Astrocyte (in vitro differentiated cells and primary cell): ENCODE measurements at regions not wholly inside any gene's neighbourhood (a gene's known extent, or its start where the extent isn't known, plus 50 kb on each side); places are given as distances from the start of the nearest gene placed in this dataset.

ENCODE experiments used
- DNase-seq: peaks from one replicate; pipeline ENCODE4 v3.0.0-alpha.2; 2010; ENCODE audit warnings: low read depth
- FAIRE-seq: peaks from 2 replicates; lab custom pipeline; 2011; peaks lifted over from hg19 to GRCh38; lab: Jason Lieb, UNC
- H2AFZ ChIP-seq: 2 replicates; pipeline ENCODE4 v1.6.0; 2012; ENCODE audit warnings: low read depth, low read length, inconsistent platforms
- H3K27ac ChIP-seq: 2 replicates; pipeline ENCODE4 v1.5.1; 2011; ENCODE audit warnings: low read depth, low read length, inconsistent platforms
- H3K27me3 ChIP-seq: 2 replicates; pipeline ENCODE4 v1.6.0; 2011; ENCODE audit warnings: low read length, inconsistent platforms; ENCODE audit not compliant: insufficient read depth
- H3K36me3 ChIP-seq: 2 replicates; pipeline ENCODE4 v1.5.1; 2011; ENCODE audit warnings: low read length, inconsistent platforms; ENCODE audit not compliant: insufficient read depth
- H3K4me1 ChIP-seq: 2 replicates; pipeline ENCODE4 v1.5.1; 2011; ENCODE audit warnings: low read length, inconsistent platforms; ENCODE audit not compliant: insufficient read depth
- H3K4me2 ChIP-seq: 2 replicates; pipeline ENCODE4 v1.6.0; 2012; ENCODE audit warnings: low read length, inconsistent platforms
- H3K4me3 ChIP-seq: 2 replicates; pipeline ENCODE4 v1.5.1; 2011; ENCODE audit warnings: low read depth, mild to moderate bottlenecking, low read length, inconsistent platforms; ENCODE audit not compliant: insufficient read depth
- H3K79me2 ChIP-seq: 2 replicates; pipeline ENCODE4 v1.6.0; 2012; ENCODE audit warnings: mild to moderate bottlenecking, low read length, inconsistent platforms; ENCODE audit not compliant: insufficient read depth
- H3K9ac ChIP-seq: 2 replicates; pipeline ENCODE4 v1.6.0; 2012; ENCODE audit warnings: mild to moderate bottlenecking, low read length, inconsistent platforms
- H3K9me3 ChIP-seq: 2 replicates; pipeline ENCODE4 v1.5.1; 2012; ENCODE audit warnings: low read depth, mild to moderate bottlenecking, low read length, inconsistent platforms; ENCODE audit not compliant: insufficient read depth
- H4K20me1 ChIP-seq: 2 replicates; pipeline ENCODE4 v1.6.0; 2012; ENCODE audit warnings: low read length, inconsistent platforms; ENCODE audit not compliant: insufficient read depth
- H3K27ac Mint-ChIP-seq: one replicate; pipeline ENCODE4 v1.8.0; 2021; ENCODE audit warnings: mild to moderate bottlenecking, mixed read lengths; ENCODE audit not compliant: unreplicated experiment
- H3K27me3 Mint-ChIP-seq: one replicate; pipeline ENCODE4 v1.8.0; 2021; ENCODE audit warnings: low read depth, mixed read lengths; ENCODE audit not compliant: unreplicated experiment
- H3K36me3 Mint-ChIP-seq: one replicate; pipeline ENCODE4 v1.8.0; 2021; ENCODE audit warnings: low read depth, mixed read lengths; ENCODE audit not compliant: unreplicated experiment
- H3K4me1 Mint-ChIP-seq: one replicate; pipeline ENCODE4 v1.8.0; 2021; ENCODE audit warnings: low read depth, mixed read lengths; ENCODE audit not compliant: unreplicated experiment
- H3K4me3 Mint-ChIP-seq: one replicate; pipeline ENCODE4 v1.8.0; 2021; ENCODE audit warnings: mild to moderate bottlenecking, moderate library complexity, mixed read lengths; ENCODE audit not compliant: unreplicated experiment
- H3K9me3 Mint-ChIP-seq: one replicate; pipeline ENCODE4 v1.8.0; 2021; ENCODE audit warnings: mild to moderate bottlenecking, mixed read lengths; ENCODE audit not compliant: unreplicated experiment
- CTCF ChIP-seq: IDR thresholded peaks from 2 replicates; pipeline ENCODE4 v1.5.1; 2011; ENCODE audit warnings: low read depth, mild to moderate bottlenecking, inconsistent platforms, low read length, moderate library complexity; ENCODE audit not compliant: insufficient read depth
- EZH2 ChIP-seq: IDR thresholded peaks from 2 replicates; pipeline ENCODE4 v1.6.1; 2012; ENCODE audit warnings: mild to moderate bottlenecking, low read length, inconsistent platforms; ENCODE audit not compliant: insufficient read depth

- Mint-ChIP-seq H3K27me3 (no peaks in the 10 kb centered on the region), H3K4me3 (no peak overlapping the region), H3K4me1 (peaks cover 3% of the 10 kb centered on the region), H3K27ac (no peak overlapping the region), H3K9me3 (no peaks in the 10 kb centered on the region), H3K36me3 (no peaks in the 10 kb centered on the region)
- H3K36me3 ChIP-seq: no peaks in the 10 kb centered on the region
- no peaks in the 10 kb centered on the region for H3K79me2 ChIP-seq
- H3K9ac ChIP-seq: no peak overlapping the region
- no peak for DNase-seq
- H2AFZ ChIP-seq: no peak overlapping the region
- no peak overlapping the region for H3K4me3 ChIP-seq
- H3K4me2 ChIP-seq: no peak overlapping the region
- no peaks in the 10 kb centered on the region for H3K4me1 ChIP-seq
- H3K9me3 ChIP-seq: no peaks in the 10 kb centered on the region
- no peaks in the 10 kb centered on the region for H3K27me3 ChIP-seq
- no peak for TF ChIP-seq EZH2
- no peak for TF ChIP-seq CTCF
- H4K20me1 ChIP-seq: no peaks in the 10 kb centered on the region
- FAIRE-seq: no peak
- H3K27ac ChIP-seq: no peak overlapping the region
Measured at GRCh38 chr13:105193026-105193425, 1342.4 kb downstream of the EFNB2 start.

- Mint-ChIP-seq H3K27me3 (no peaks in the 10 kb centered on the region), H3K4me1 (no peaks in the 10 kb centered on the region), H3K4me3 (no peak overlapping the region), H3K27ac (no peak overlapping the region), H3K36me3 (no peaks in the 10 kb centered on the region), H3K9me3 (no peaks in the 10 kb centered on the region)
- no peak overlapping the region for H3K4me2 ChIP-seq
- no peaks in the 10 kb centered on the region for H3K27me3 ChIP-seq
- H3K4me3 ChIP-seq: no peak overlapping the region
- H4K20me1 ChIP-seq: no peaks in the 10 kb centered on the region
- no peak overlapping the region for H3K27ac ChIP-seq
- H3K4me1 ChIP-seq: no peaks in the 10 kb centered on the region
- H3K9me3 ChIP-seq: no peaks in the 10 kb centered on the region
- DNase-seq (no peak), FAIRE-seq (no peak)
- H3K36me3 ChIP-seq: no peaks in the 10 kb centered on the region
- no peaks in the 10 kb centered on the region for H3K79me2 ChIP-seq
- no peak overlapping the region for H3K9ac ChIP-seq
- H2AFZ ChIP-seq: no peak overlapping the region
- no peak for TF ChIP-seq CTCF
- TF ChIP-seq EZH2: no peak
Measured at GRCh38 chr13:105184201-105184600, 1351.3 kb downstream of the EFNB2 start.

GRCh38 chr13:105177265-105177900 lies 1358.1 kb downstream of the EFNB2 start:
- Histone ChIP-seq H3K27me3 (no peaks in the 10 kb centered on the region), H3K4me1 (no peaks in the 10 kb centered on the region), H3K9me3 (no peaks in the 10 kb centered on the region), H3K9ac (no peak overlapping the region), H3K79me2 (no peaks in the 10 kb centered on the region), H3K27ac (no peak overlapping the region), H4K20me1 (no peaks in the 10 kb centered on the region), H3K4me3 (no peak overlapping the region), H3K36me3 (no peaks in the 10 kb centered on the region), H2AFZ (no peak overlapping the region), H3K4me2 (no peak overlapping the region)
- Mint-ChIP-seq H3K9me3 (no peaks in the 10 kb centered on the region), H3K27ac (no peak overlapping the region), H3K4me3 (no peak overlapping the region), H3K36me3 (no peaks in the 10 kb centered on the region), H3K27me3 (no peaks in the 10 kb centered on the region), H3K4me1 (peaks cover 7% of the 10 kb centered on the region)
- FAIRE-seq (no peak), DNase-seq (no peak)
- no peak for TF ChIP-seq CTCF
- TF ChIP-seq EZH2: no peak
